WERI-Rb-1 (cell line): ENCODE measurements at regions not wholly inside any gene's neighbourhood (a gene's known extent, or its start where the extent isn't known, plus 50 kb on each side); places are given as distances from the start of the nearest gene placed in this dataset.
A peak's percentile ranks its signal among the peaks of the same experiment; 100 is the strongest.
"Not testable (repeated sequence)": the region's sequence is repeated elsewhere in the genome, so short reads cannot be mapped to it uniquely, and the experiment has no call there.

Experiments used
- DNase-seq: peaks from one replicate; pipeline ENCODE4 v3.0.0-alpha.2; 2020
- H3K27ac ChIP-seq: fragments of 250-450 bp; sonication (Bioruptor Pico); 2 replicates; pipeline ENCODE4 v1.5.1; 2020; ENCODE audit warnings: mild to moderate bottlenecking, moderate library complexity
- H3K27me3 ChIP-seq: fragments of 250-450 bp; sonication (Bioruptor Pico); 2 replicates; pipeline ENCODE4 v1.5.1; 2021; ENCODE audit warnings: mild to moderate bottlenecking, low read depth, moderate library complexity; ENCODE audit not compliant: insufficient read depth, severe bottlenecking
- H3K36me3 ChIP-seq: fragments of 250-450 bp; sonication (Bioruptor Pico); 2 replicates; pipeline ENCODE4 v1.5.1; 2020; ENCODE audit warnings: mild to moderate bottlenecking, moderate library complexity
- H3K4me3 ChIP-seq: 2 replicates; pipeline ENCODE4 v1.5.1; 2011; ENCODE audit warnings: low read depth, mild to moderate bottlenecking, control low read depth, low read length
- H3K9me3 ChIP-seq: fragments of 250-450 bp; sonication (Bioruptor Pico); 2 replicates; pipeline ENCODE4 v1.5.1; 2021; ENCODE audit warnings: mild to moderate bottlenecking, moderate library complexity; ENCODE audit not compliant: severe bottlenecking
- TF ChIP-seq, protein P1 (sequence below): IDR thresholded peaks from 2 replicates; pipeline ENCODE4 v1.5.1; 2011; ENCODE audit warnings: low read depth, mild to moderate bottlenecking, control low read depth, inconsistent platforms, low read length

DNA sequence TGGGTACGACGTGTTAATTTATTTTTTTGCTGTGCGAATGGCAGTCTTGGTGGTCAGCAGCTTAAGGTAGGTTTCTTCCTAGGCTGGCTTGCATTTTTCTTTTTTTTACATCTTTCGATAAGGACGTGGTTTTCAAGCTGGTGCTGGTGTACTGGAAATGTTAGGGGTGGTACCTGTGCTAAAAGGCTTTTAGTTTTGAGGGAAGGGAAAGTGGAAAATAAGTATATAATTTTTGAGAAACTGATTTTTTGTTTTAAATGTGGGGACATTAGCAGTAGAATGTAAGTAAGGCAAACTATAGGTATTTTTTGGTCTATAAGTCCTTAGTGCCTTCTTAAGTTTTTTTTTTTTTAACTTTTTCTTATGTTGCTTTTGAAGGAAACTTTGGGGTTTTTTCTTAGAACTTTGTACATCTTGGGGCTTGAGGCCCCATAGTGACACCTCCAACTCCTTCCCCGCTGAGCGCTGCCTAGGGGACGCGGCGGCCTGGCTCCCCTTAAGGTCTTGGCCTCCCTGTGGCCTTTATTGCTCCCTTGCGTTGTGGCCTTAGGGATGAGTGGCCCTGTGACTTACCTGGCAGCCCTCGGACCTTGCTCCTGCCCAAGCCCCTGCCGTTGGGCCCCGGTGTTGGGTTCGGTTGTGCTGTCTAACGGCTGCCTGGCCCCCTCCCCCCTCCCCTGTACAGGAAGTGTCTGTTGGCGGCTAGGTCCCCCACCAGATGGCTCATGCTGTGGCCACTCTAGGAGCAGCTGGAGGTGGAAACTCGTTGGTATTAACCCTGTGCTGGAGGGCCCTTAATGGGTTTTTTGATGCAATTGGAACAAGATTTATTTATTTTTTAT is 88.0 kb upstream of the RPRML start:
- DNase-seq = peak; percentile 94
- no peaks in the 10 kb centered on the region for H3K9me3 ChIP-seq
- H3K27ac ChIP-seq = peak overlapping the region; percentile 96
- H3K27me3 ChIP-seq = no peaks in the 10 kb centered on the region
- H3K36me3 ChIP-seq = peaks cover 2% of the 10 kb centered on the region; the same call in 1 of the 2 replicates
- TF ChIP-seq, protein P1, sequence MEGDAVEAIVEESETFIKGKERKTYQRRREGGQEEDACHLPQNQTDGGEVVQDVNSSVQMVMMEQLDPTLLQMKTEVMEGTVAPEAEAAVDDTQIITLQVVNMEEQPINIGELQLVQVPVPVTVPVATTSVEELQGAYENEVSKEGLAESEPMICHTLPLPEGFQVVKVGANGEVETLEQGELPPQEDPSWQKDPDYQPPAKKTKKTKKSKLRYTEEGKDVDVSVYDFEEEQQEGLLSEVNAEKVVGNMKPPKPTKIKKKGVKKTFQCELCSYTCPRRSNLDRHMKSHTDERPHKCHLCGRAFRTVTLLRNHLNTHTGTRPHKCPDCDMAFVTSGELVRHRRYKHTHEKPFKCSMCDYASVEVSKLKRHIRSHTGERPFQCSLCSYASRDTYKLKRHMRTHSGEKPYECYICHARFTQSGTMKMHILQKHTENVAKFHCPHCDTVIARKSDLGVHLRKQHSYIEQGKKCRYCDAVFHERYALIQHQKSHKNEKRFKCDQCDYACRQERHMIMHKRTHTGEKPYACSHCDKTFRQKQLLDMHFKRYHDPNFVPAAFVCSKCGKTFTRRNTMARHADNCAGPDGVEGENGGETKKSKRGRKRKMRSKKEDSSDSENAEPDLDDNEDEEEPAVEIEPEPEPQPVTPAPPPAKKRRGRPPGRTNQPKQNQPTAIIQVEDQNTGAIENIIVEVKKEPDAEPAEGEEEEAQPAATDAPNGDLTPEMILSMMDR = peak; percentile 13; the same call in 1 of the 2 replicates
- peak overlapping the region; percentile 96 for H3K4me3 ChIP-seq

DNA sequence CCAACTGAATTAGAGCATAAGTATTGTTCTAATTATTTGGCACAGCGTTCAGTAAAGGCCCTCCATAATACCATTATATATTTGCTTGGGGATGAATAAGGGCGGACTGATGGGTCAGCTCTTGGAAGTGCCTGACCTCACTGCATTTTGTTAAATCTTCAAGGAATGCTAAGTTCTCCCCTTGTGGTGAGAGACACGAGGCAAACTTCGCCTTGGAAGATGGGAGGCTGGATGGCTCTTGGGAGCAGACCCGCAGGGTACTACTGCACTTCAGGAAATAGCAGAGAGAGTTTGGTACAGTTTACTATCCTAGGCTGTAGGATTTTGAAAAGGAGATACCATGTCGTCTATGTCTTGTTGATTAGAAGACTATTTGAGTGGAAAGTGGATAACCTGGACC is 87.0 kb upstream of the RPRML start:
- H3K27me3 ChIP-seq = no peaks in the 10 kb centered on the region
- no peak overlapping the region for H3K4me3 ChIP-seq
- no peaks in the 10 kb centered on the region for H3K9me3 ChIP-seq
- DNase-seq = no peak
- TF ChIP-seq, protein P1 = no peak
- H3K36me3 ChIP-seq = peaks cover 2% of the 10 kb centered on the region; the same call in 1 of the 2 replicates
- no peak overlapping the region for H3K27ac ChIP-seq

DNA sequence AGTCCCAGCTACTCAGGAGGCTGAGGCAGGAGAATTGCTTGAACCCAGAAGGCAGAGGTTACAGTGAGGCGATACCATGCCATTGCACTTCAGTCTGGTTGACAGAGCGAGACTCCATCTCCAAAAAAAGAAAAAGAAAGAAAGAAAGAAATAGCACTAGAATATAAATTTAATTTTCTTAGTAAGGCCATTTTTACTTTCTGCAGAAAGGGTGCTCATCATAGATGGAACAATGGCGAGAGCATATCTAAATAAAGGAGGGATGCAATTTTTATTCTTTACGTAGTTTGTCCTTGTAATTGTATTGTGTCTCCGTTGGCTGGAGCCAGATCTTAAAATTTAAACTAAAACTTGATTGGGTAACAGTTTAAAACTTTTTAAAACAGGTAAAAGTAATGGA is 85.6 kb upstream of the RPRML start:
- TF ChIP-seq, protein P1 = no peak
- Histone ChIP-seq H3K36me3 (peaks cover 2% of the 10 kb centered on the region), H3K27ac (no peak overlapping the region), H3K27me3 (no peaks in the 10 kb centered on the region), H3K4me3 (no peak overlapping the region), H3K9me3 (no peaks in the 10 kb centered on the region)
- DNase-seq = no peak

DNA sequence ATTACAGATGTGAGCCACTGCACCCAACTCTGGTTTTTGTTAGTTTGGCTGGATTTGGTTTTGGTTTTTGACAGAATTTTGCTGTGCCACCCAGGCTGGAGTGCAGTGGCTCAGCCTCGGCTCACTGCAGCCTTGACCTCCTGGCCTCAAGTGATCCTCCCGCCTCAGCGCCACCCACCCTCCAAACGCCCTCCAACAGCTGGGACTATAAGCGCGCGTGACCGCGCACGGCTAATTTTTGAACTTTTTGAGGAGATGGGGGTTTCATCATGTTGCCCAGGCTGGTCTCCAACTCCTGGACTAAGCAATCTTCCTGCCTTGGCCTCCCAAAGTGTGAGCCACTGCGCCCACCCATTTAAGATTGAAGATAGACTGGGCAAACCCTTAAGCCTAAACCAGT is 84.4 kb upstream of the RPRML start:
- no peaks in the 10 kb centered on the region for H3K9me3 ChIP-seq
- no peak overlapping the region for H3K27ac ChIP-seq
- H3K27me3 ChIP-seq = no peaks in the 10 kb centered on the region
- H3K4me3 ChIP-seq = no peak overlapping the region
- no peak for DNase-seq
- peaks cover 2% of the 10 kb centered on the region for H3K36me3 ChIP-seq
- TF ChIP-seq, protein P1 = no peak

DNA sequence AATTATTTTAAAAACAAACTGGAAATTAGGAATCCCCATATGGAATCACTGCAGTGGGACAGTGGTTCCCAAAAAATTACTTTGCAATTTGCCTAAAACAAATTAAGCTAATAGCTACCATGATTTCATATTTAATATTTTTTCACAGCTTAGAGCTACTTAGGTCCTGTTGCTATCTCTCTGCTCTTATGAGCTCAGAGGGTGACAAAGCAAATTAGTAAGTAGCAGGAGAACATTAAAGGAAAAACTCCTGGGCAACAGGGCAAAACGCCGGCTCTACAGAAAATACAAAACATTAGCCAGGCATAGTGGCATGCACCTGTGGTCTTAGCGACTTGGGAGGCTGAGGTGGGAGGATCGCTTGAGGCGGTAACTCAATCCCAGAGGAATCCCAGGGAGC is 83.8 kb upstream of the RPRML start:
- H3K9me3 ChIP-seq, H3K27me3 ChIP-seq, DNase-seq, H3K36me3 ChIP-seq, H3K27ac ChIP-seq, H3K4me3 ChIP-seq: not testable (repeated sequence)

DNA sequence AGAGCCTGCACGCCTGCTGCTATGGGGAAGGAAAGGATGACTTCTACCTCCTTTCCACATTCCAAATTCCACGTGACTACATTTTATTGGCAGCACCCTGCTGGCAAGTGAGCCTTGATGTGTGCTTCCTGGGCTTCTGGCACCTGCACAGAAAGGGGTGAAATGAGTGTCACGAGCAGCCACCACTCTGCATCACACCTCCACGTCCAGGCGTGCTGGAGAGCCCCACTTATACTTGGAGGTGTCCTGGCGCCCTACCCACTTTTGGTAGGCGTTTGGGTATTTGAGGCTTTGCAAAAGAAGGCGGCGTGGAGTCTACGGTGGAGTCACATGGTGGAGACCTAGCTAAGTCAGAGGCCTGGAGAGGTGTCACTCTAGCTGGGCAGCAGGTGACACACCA is 81.0 kb upstream of the RPRML start:
- H3K4me3 ChIP-seq, H3K27me3 ChIP-seq, H3K27ac ChIP-seq, DNase-seq, H3K9me3 ChIP-seq: not testable (repeated sequence)
- H3K36me3 ChIP-seq = peaks cover 14% of the 10 kb centered on the region

DNA sequence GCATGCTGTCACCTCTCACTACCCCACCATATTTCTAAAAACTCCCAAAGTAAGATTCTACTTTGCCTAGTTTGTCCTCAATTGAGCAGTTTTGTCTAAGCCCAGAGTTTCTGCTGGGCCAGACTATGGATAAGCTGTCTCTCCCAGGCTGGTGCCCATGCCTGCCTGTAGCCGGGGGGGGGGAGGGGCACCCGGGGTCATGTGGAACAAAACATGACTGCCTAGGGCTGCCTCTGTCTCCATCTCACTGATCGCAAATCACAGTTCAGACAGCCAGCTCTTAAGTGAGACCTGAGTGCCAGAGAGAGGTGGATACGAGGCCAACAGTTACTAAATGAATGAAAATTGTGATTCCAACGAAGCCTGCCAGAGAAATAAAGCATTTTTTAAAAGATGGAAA is 78.8 kb upstream of the RPRML start:
- DNase-seq = peak; percentile 57
- no peak overlapping the region for H3K27ac ChIP-seq
- TF ChIP-seq, protein P1 = no peak
- no peak overlapping the region for H3K4me3 ChIP-seq
- H3K9me3 ChIP-seq = no peaks in the 10 kb centered on the region
- peaks cover 19% of the 10 kb centered on the region for H3K36me3 ChIP-seq
- H3K27me3 ChIP-seq = no peaks in the 10 kb centered on the region

DNA sequence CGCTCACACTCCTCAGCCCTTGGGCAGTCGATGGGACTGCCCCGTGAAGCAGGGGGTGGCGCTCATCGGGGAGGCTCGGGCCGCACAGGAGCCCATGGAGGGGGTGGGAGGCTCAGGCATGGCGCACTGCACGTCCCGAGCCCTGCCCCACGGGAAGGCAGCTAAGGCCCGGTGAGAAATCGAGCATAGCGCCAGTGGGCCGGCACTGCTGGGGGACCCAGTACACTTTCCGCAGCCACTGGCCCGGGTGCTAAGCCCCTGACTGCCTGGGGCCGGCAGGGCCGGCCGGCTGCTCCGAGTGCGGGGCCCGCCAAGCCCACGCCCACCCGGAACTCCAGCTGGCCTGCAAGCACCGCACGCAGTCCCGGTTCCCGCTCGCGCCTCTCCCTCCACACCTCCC is 78.2 kb upstream of the RPRML start:
- not testable (repeated sequence) for H3K9me3 ChIP-seq, H3K4me3 ChIP-seq, DNase-seq, H3K27me3 ChIP-seq, H3K27ac ChIP-seq
- H3K36me3 ChIP-seq = peaks cover 23% of the 10 kb centered on the region

DNA sequence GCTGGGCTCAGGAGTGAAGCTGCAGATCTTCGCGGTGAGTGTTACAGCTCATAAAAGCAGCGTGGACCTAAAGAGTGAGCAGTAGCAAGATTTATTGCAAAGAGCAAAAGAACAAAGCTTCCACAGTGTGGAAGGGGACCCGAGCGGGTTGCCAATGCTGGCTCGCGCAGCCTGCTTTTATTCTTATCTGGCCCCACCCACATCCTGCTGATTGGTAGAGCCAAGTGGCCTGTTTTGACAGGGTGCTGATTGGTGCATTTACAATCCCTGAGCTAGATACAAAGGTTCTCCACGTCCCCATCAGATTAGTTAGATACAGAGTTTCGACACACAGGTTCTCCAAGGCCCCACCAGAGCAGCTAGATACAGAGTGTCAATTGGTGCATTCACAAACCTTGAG is 77.6 kb upstream of the RPRML start:
- H3K27ac ChIP-seq, H3K4me3 ChIP-seq, H3K27me3 ChIP-seq, DNase-seq, H3K9me3 ChIP-seq: not testable (repeated sequence)
- H3K36me3 ChIP-seq = peaks cover 23% of the 10 kb centered on the region
